Cardiac fibroblast (primary cell): ENCODE measurements at regions not wholly inside any gene's neighbourhood (a gene's known extent, or its start where the extent isn't known, plus 50 kb on each side); places are given as distances from the start of the nearest gene placed in this dataset.
"Not testable (repeated sequence)": the region's sequence is repeated elsewhere in the genome, so short reads cannot be mapped to it uniquely, and the experiment has no call there.

ENCODE experiments used
- DNase-seq, 2 donors: peaks; one replicate each; pipeline versions ENCODE4 v3.0.0 to v3.0.0-alpha.2; 2010; ENCODE audit warnings: low read depth in 2 of 2
- H3K4me3 ChIP-seq, 2 donors: replicated peaks in 1 of 2; 1 replicate in 1 of 2; 2 replicates in 1 of 2; pipeline ENCODE4 v1.5.1; 2011; ENCODE audit warnings: low read depth in 2 of 2, low read length in 2 of 2, mild to moderate bottlenecking in 2 of 2, moderate library complexity in 1 of 2
- TF ChIP-seq, protein P1 (sequence below): IDR thresholded peaks from one replicate; pipeline ENCODE4 v1.5.1; 2011; ENCODE audit warnings: low read depth, mild to moderate bottlenecking, low read length, inconsistent platforms

DNA sequence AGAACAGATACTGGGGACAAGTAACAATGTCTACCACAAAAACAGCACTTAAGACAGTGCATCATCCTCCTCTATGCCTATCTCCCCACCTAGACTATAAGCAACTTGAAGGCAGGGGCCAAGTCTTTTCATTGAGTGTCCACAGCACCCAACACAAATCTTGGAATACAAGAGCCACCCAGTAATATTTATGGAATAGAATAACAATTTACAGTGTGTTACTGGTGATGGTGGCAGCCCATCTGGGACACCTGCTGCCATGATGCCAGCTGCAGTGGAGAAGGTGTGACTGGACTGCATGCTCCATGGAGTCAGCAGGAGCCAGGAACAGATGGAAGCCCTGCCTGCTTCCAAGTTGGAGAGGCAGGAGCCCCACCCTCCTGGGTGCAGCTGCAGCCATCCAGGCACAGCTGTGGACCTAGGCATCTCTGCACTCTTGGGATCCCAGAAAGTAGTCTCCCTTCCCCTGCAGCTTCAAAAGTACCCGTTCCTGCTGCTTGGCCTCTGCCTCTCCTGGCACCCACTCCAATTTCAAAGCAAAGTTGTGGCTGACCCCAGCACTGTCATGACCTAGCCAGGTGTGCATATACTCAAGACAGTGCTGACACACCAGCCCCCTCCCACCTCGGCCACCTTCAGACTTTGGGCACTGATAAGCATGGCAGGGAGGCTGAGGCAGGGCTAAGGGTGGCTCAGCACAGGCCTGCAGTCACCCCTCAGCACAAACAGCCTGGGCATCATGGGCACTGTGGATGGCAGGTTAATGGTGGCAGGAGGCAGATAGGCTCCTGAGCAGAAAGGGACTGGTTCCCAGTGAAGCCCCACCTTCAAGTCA lies 94.5 kb downstream of the TPRA1 start:
- no peak for DNase-seq
- TF ChIP-seq, protein P1, sequence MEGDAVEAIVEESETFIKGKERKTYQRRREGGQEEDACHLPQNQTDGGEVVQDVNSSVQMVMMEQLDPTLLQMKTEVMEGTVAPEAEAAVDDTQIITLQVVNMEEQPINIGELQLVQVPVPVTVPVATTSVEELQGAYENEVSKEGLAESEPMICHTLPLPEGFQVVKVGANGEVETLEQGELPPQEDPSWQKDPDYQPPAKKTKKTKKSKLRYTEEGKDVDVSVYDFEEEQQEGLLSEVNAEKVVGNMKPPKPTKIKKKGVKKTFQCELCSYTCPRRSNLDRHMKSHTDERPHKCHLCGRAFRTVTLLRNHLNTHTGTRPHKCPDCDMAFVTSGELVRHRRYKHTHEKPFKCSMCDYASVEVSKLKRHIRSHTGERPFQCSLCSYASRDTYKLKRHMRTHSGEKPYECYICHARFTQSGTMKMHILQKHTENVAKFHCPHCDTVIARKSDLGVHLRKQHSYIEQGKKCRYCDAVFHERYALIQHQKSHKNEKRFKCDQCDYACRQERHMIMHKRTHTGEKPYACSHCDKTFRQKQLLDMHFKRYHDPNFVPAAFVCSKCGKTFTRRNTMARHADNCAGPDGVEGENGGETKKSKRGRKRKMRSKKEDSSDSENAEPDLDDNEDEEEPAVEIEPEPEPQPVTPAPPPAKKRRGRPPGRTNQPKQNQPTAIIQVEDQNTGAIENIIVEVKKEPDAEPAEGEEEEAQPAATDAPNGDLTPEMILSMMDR, result no peak
- H3K4me3 ChIP-seq, result no peak overlapping the region

DNA sequence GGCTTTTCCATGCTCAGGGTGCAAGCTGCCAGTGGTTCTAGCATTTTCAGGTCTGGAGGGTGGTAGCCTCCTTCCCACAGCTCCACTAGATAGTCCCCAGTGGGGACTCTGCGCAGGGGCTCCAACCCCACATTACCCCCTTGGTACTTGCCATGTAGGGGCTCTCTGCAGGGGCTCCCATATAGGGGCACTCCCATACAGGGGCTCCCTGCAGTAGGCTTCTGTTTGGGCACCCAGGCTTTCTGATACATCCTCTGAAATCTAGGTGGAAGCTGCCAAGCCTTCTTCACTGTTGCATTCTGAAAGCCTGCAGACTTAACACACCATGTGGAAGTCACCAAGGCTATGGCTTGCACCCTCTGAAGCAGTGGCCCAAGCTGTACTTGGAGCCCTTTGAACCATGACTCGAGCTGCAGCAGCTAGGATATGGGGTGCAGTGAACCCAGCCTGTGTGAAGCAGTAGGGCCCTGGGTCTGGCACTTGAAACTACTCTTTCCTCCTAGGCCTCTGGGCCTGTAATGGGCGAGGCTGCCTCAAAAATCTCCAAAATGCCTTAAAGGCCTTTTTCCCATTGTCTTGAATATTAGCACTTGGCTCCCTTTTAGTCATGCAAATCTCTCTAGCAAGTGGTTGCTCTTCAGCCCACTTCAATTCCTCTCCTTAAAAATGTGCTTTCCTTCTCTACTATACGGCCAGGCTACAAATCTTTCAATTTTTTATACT lies 96.4 kb downstream of the TPRA1 start:
- no peak for DNase-seq
- no peak overlapping the region for H3K4me3 ChIP-seq
- TF ChIP-seq, protein P1, result no peak

DNA sequence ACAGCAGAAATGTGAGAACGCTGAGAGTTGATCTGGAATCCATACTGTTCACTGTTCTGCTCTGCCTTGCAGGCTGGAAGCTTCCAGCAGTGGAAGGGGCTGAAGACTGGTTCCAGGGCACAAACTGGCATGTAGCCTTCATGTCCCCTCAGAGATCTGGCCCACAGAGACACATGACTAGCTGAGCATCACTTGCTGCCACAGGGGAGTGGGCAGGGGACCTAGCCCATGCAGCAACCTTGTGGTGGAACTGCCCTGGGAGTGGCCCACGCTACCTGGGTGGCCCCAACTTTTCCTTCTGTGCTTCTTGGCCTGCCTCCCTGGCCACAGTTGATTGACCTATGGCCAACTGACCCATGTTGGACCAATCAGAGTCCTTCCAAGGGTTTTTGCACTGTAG lies 98.1 kb downstream of the TPRA1 start:
- H3K4me3 ChIP-seq, result no peak overlapping the region
- no peak for DNase-seq
- TF ChIP-seq, protein P1, result no peak

DNA sequence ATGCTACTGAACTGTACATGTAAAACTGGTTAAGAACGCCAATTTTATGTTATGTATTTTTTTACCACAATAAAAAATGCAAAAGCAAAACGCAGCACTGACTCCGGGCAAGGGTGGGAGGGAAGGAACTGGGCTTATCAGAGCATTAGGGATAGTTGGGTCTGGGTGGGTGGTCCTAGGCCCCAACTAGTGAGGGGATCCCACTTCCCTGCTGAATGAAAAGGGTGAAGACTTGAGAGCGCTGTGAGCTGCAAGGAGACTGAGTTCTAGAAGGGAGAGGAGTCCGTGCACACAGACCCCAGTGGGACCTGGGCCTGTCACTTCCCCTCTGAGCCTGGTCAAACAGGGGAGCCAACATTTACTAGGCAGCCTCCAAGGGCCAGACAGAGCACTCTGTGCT lies 98.6 kb downstream of the TPRA1 start:
- no peak overlapping the region for H3K4me3 ChIP-seq
- TF ChIP-seq, protein P1, result no peak
- DNase-seq, result no peak

DNA sequence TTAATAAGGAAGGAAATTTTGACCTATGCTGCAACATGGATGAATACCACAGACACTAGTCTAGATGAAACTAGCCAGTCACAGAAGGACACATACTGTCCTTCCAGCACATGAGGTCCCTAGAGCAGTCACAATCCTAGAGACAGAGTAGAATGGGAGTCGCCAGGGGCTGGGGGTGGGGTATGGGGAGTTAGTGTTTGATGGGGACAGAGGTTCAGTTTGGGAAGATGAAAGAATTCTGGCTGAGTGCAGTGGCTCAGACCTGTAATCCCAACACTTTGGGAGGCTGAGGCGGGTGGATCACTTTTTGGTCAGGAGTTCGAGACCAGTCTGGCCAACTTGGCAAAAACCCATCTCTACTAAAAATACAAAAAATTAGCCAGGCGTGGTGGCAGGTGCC lies 99.2 kb downstream of the TPRA1 start:
- TF ChIP-seq, protein P1, result no peak
- no peak overlapping the region for H3K4me3 ChIP-seq
- DNase-seq, result peak in 1 of 2 donors; percentile 5

DNA sequence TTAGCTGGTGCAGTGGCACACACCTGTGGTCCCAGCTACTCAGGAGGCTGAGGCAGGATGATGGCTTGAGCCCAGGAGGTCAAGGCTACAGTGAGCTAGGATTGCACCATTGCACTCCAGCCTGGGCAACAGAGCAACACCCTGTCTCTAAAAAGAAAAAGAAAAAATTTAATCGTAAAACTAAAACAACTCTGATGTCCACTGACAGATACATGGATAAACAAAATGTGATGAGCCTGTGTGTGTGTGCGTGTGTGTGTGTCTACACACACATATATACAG lies 99.6 kb downstream of the TPRA1 start:
- H3K4me3 ChIP-seq, DNase-seq: not testable (repeated sequence)

DNA sequence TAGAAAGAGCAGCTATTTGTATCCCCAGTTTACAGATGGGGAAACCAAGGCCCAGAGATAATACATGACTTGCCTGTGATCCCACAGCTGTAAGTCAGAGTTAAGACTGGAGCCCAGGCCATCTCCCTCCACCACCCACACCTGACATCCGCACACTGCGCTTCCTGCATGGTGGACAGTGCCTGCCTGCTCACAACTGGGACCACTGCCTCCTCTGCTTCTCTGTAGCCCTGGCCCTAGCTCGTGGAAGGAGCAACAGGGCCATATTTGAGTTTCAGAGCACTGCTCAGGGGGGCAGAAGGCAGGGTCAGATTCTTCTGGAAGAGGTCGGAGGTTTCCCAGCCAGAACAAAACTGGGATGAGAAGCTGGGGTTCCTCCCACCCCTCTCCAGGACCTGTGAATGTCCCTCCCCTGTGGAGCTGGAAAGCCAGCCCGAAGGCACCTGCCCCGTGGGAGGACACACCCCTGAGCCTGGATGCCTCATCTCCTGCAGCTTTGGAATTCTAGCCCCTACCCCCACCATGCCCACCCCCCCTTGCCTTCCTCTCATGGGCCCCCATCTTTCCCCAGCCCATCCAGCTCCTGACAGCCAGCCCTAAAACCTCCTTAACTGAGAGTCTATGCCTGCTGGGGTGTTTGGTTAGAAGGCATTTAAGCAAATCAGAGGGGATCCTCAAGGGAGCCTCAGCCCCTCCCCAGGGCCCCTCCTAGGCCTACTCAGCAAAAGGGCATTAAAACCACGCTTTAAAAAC lies 100.1 kb downstream of the TPRA1 start:
- H3K4me3 ChIP-seq, result no peak overlapping the region
- DNase-seq, result no peak
- TF ChIP-seq, protein P1, result no peak
